ENCODE measurements at regions not wholly inside any gene's neighbourhood (a gene's known extent, or its start where the extent isn't known, plus 50 kb on each side); places are given as distances from the start of the nearest gene placed in this dataset.

DNA sequence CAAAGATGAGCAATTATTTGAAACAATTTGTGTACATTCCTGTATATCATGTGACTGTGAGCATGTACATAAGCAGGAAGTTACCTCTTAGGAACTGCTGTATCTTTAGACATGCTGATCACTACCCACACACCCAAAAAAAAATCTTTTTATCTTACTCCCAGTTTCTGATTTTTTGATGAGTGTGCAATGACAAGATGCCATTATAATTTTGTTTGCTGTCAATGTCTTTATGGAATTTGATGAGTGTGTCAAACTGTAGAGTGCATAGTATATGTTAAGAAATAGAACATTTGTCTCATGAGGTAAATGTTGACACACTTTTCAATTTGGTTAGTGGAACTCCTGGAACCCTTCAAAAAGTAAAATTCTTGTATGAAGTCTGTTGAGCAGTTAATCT is 84.0 kb upstream of the TMEFF2 start:
- TF ChIP-seq ZNF274 (IDR thresholded peaks at IDR 0.05; ENCODE audit: low read depth, low read length) = no peak
- H3K4me3 ChIP-seq (ENCODE audit: low read length) = no peak overlapping the region

DNA sequence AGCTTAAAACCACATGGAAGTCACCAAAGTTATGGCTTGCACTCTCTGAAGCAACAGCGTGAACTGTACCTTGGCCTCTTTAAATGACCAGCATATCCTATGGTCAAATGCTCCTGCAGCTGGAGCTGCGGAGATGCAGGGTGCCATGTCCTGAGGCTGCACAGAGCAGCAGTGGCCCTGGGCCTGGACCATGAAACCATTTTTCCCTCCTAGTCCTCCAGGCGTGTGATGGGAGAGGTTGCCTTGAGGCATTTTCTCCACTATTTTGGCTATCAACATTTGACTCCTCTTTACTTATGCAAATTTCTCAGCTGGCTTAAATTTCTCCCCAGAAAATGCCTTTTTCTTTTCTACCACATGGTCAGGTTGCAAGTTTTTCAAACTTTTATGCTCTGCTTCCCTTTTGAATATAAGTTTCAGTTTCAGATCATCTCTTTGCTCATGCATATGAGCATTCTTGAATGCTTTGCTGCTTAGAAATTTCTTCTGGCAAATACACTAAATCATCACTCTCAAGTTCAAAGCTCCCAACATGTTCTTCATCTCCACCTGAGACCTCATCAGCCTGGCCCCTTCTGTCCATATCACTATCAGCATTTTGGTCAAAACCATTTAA is 82.9 kb upstream of the TMEFF2 start:
- no peak for TF ChIP-seq ZNF274 (IDR thresholded peaks at IDR 0.05; ENCODE audit: low read depth, low read length)
- no peak overlapping the region for H3K4me3 ChIP-seq (ENCODE audit: low read length)

DNA sequence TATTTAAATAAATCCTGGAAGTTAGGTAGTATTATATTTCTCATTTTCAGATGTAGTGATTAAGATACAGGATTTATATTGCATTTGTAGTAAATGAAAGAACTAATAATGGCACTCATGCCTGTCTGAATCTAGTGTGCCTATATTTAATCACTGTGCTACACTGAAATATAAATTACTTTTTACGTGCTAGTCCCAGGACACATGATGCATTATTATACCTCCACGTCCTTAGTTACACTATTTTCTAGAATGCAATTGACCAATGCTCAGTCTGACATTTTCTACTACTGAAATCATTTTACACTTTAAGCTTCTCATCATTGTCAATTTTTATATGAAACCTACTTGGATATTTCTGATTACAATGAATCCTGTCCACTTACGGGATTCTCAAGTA is 80.9 kb upstream of the TMEFF2 start:
- no peak for TF ChIP-seq ZNF274 (IDR thresholded peaks at IDR 0.05; ENCODE audit: low read depth, low read length)
- no peak overlapping the region for H3K4me3 ChIP-seq (ENCODE audit: low read length)

DNA sequence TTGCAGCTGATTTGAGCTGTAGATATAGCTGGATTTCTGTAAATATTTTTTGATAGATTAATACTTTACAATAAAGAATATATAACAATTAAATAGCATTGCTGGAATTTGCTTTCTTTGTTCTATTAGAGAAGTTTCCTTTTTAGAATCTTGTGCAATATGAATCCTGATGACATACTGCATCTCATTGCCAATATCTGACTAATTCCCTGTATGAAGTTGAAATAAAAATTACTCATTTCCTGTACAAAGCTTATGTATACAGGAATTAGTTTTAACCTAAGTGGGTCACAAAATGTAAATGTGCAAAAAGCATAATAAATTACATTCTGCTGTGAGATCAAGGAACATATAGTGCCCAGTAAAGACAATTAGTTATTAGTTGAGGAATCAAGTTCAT is 72.8 kb upstream of the TMEFF2 start:
- TF ChIP-seq ZNF274 (IDR thresholded peaks at IDR 0.05; ENCODE audit: low read depth, low read length) = no peak
- H3K4me3 ChIP-seq (ENCODE audit: low read length) = no peak overlapping the region

DNA sequence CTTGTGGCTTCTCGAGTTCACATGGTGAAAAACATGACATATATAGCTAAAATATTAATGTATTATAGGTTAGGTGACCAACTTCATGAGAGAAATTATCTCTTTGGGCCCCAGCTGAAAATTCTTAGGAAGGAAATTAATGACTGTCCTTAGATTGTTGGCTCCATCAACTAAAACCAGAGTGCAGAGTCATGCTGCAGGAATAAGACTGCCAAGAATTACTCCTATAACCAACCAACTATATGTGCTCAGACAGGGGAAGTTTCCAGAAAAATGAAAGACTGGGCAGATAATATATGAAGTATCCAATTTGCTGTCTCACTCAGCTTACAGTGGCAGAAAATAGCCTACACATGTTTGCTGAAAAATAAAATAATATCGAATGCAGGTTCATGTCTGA is 71.0 kb upstream of the TMEFF2 start:
- no peak overlapping the region for H3K4me3 ChIP-seq (ENCODE audit: low read length)
- no peak for TF ChIP-seq ZNF274 (IDR thresholded peaks at IDR 0.05; ENCODE audit: low read depth, low read length)

DNA sequence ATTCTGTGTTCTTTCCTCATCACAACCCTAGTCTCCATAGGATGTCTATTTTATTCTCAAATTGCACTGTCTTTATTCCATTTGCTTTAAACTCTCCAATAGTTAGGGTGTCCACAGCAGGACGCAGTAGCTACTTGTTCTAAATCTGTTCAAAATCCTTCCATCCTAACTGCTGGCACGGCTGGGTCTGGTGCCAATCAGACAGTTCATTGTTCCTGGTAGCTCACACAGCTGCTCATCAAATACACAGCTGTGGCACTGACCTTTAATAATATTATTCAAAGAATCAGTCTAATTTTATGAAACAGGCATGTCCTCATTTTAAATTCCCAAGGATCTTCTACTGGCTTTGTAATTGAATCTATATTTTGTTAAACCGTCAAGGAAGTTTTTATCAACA is 59.7 kb upstream of the TMEFF2 start:
- no peak for TF ChIP-seq ZNF274 (IDR thresholded peaks at IDR 0.05; ENCODE audit: low read depth, low read length)
- no peak overlapping the region for H3K4me3 ChIP-seq (ENCODE audit: low read length)

DNA sequence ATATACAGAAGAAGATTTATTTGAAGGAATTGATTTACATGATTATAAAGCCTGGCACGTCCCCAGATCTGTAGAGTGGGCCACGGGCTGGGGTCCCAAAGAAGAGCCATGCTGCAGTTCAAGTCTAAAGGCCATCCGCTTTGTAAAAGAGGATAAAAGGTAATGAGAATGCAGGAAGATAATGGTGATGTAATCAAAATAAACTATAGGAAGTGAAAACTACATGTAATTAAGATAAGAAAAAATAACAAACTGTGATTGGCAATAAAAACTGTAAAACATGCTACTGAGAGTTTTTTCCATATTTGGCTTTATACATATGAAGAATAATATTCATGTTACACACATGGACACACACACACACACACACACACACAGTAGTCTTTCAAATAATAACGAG is 59.0 kb upstream of the TMEFF2 start:
- no peak overlapping the region for H3K4me3 ChIP-seq (ENCODE audit: low read length)
- no peak for TF ChIP-seq ZNF274 (IDR thresholded peaks at IDR 0.05; ENCODE audit: low read depth, low read length)

DNA sequence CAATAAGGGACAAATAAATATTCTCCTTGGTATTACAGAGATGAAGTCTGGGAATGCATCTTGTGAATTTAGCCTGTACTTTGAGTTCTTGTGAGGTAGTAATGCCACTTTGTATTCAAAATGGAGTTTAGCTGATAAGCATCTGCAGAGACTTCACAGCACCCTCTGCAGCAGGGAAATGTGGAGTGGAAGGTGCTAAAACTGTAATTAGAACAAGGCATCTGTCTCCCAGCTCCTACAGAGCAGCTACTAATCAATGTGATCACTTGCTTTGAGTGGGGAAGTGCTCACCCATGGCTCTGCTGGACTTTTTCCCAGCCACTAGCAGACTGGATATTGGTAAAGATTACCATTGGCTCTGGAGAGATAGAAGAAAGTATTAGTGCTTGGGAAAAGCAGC is 56.2 kb upstream of the TMEFF2 start:
- H3K4me3 ChIP-seq (ENCODE audit: low read length) = no peak overlapping the region
- TF ChIP-seq ZNF274 (IDR thresholded peaks at IDR 0.05; ENCODE audit: low read depth, low read length) = no peak

DNA sequence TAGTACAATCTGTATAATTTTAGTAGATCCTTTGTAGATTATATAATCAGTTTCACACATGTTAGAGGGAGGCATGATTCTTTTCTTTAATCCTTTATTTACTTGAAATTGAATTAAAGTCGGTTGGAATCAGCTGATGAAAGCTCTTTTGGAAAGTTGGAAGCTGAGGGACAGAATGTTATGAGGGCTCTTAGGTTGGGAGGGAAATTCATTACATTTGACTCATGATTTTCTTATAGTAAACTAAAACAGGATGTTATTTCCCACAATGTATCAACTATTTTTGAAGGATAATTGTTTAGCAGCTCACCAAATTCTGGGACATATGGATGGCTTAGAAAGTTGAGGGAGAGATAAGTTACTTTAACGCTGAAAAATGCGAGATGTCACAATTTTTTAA is 52.7 kb upstream of the TMEFF2 start:
- H3K4me3 ChIP-seq (ENCODE audit: low read length) = no peak overlapping the region
- TF ChIP-seq ZNF274 (IDR thresholded peaks at IDR 0.05; ENCODE audit: low read depth, low read length) = no peak

DNA sequence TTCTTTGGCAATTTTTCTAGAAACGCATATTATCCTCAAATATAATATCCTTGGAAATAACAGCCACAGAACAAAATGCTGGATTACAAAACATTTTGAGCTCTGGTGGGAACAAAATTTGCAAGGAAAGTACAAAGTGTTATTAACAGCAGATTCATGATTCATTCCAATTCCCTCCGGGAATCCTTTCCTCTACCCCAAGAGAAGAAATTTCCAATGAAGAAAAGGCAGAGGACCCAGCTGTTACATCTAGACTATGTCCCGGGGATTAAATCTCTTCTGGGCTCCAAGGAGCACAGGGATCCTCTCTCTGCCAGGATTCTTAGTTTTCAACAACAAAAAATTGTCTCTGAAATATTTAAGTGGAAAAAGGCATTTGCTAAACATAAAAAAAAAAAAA is 51.6 kb upstream of the TMEFF2 start:
- H3K4me3 ChIP-seq (ENCODE audit: low read length) = no peak overlapping the region
- no peak for TF ChIP-seq ZNF274 (IDR thresholded peaks at IDR 0.05; ENCODE audit: low read depth, low read length)

DNA sequence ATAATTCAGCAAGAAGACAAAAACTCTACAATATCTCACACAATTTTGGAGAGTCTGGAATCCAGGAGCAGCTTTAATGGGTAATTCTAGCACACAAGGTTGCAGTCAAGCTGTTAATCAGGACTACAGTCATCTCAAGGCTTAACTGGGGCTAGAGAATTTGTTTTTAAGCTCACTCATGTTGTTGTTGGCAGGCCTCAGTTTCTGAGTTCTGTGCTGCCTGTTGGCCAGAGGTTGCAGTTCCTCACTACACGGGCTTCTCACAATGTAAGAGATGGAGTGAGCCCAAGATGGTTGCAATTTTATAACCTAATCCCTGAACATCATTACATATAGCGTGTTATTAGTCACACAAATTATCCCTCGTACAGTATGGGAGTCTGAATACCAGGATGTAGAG is 50.6 kb upstream of the TMEFF2 start:
- TF ChIP-seq ZNF274 (IDR thresholded peaks at IDR 0.05; ENCODE audit: low read depth, low read length) = no peak
- H3K4me3 ChIP-seq (ENCODE audit: low read length) = no peak overlapping the region
